ENCODE measurements at regions not wholly inside any gene's neighbourhood (a gene's known extent, or its start where the extent isn't known, plus 50 kb on each side); places are given as distances from the start of the nearest gene placed in this dataset.
A peak's percentile ranks its signal among the peaks of the same experiment; 100 is the strongest.

GRCh38 chr6:165941786-165942185 is 225.9 kb downstream of the TBXT start:
- no peak for DNase-seq

- DNase-seq, result no peak
Measured at GRCh38 chr6:165941249-165941775, 226.3 kb downstream of the TBXT start.

GRCh38 chr6:165940366-165940765 is 227.3 kb downstream of the TBXT start:
- DNase-seq, result no peak

GRCh38 chr6:165939601-165940290 is 227.9 kb downstream of the TBXT start:
- no peak for DNase-seq

- no peak for DNase-seq
Measured at GRCh38 chr6:165939047-165939446, 228.6 kb downstream of the TBXT start.

GRCh38 chr6:165937564-165938358 is 229.9 kb downstream of the TBXT start:
- no peak for DNase-seq

GRCh38 chr6:165936660-165937059 is 231.0 kb downstream of the TBXT start:
- DNase-seq, result no peak

GRCh38 chr6:165936096-165936495 is 231.6 kb downstream of the TBXT start:
- DNase-seq, result no peak

- peak; percentile 19 for DNase-seq
Measured at GRCh38 chr6:165931675-165932074, 236.0 kb downstream of the TBXT start.

GRCh38 chr6:165930668-165931214 is 236.9 kb downstream of the TBXT start:
- no peak for DNase-seq

GRCh38 chr6:165929607-165930006 is 238.0 kb downstream of the TBXT start:
- DNase-seq, result no peak

GRCh38 chr6:165926378-165926777 is 241.3 kb downstream of the TBXT start:
- no peak for DNase-seq

- DNase-seq, result no peak
Measured at GRCh38 chr6:165925474-165926156, 242.0 kb downstream of the TBXT start.

GRCh38 chr6:165922309-165922794 is 245.3 kb downstream of the TBXT start:
- peak; percentile 78 for DNase-seq

- DNase-seq, result peak; percentile 41
Measured at GRCh38 chr6:165920896-165921671, 246.6 kb downstream of the TBXT start.

- no peak for DNase-seq
Measured at GRCh38 chr6:165917576-165917975, 250.1 kb downstream of the TBXT start.

- no peak for DNase-seq
Measured at GRCh38 chr6:165915022-165915770, 252.2 kb upstream of the PDE10A start.

- peak; percentile 5 for DNase-seq
Measured at GRCh38 chr6:165913676-165914570, 250.9 kb upstream of the PDE10A start.

- no peak for DNase-seq
Measured at GRCh38 chr6:165910184-165910966, 247.3 kb upstream of the PDE10A start.

GRCh38 chr6:165906736-165907135 is 243.7 kb upstream of the PDE10A start:
- DNase-seq, result no peak

Data from DMS53 (cell line).